Activated CD8-positive, alpha-beta memory T cell treated with anti-CD3 and anti-CD28 coated beads, Interleukin-2, amount 50 U/mL, for 48 hours (primary cell): ENCODE measurements at regions not wholly inside any gene's neighbourhood (a gene's known extent, or its start where the extent isn't known, plus 50 kb on each side); places are given as distances from the start of the nearest gene placed in this dataset.
A peak's percentile ranks its signal among the peaks of the same experiment; 100 is the strongest.

Experiments
- DNase-seq: peaks from one replicate; pipeline ENCODE4 v3.0.0-alpha.2; 2020

DNA sequence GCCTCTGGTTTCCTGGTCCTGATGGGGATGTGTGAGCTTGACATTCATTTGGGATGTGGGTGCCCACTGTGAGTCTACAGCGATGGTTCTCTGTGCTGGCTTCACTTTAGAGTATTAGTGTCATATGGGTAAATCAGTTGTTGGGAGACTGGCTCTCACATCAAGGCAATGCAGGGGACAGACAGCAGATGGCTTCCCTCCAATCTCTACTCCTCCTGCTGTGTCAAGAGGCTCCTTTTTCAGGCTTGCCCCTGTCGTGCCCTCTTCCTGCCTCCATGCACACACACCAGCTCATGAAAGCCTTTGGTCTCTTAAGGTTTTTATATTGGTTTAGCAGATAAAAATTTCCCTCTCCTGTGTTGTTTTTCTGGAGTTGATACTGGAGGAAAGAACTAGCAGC lies 315.6 kb downstream of the RDH14 start:
- no peak for DNase-seq

DNA sequence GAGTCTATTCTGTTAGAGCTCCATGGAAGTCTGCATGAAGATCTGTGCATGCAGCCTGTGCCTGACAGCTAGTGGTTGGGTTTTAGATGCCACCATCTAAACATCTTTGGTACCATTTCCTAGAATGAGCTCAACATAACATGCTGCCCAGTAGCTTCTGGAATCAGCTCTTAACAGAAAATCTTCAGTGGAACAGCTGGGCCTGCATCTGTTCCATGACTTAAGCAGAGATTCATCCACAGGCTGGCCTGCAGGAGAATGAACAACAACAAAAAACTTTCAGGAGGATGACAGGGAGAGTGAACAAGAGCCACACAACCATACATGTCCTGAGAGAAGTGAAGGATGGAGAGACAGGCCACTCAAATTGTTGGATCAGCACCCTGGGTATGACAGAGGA lies 316.6 kb downstream of the RDH14 start:
- DNase-seq: no peak

DNA sequence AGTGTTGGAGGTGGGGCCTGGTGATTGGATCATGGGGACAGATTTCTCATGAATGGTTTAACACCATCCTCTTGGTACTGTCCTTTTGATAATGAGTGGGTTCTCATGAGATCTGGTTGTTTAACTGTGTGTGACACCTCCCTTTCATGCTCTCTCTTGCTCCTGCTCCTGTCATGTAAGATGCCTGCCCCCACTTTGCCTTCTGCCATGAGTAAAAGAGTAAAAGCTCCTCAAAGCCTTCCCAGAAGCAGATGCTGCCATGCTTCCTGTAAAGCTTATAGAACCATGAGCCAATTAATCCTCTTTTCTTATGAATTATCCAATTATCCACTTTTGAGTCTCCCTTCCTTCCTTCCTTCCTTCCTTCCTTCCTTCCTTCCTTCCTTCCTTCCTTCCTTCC lies 317.7 kb downstream of the RDH14 start:
- DNase-seq: no peak

DNA sequence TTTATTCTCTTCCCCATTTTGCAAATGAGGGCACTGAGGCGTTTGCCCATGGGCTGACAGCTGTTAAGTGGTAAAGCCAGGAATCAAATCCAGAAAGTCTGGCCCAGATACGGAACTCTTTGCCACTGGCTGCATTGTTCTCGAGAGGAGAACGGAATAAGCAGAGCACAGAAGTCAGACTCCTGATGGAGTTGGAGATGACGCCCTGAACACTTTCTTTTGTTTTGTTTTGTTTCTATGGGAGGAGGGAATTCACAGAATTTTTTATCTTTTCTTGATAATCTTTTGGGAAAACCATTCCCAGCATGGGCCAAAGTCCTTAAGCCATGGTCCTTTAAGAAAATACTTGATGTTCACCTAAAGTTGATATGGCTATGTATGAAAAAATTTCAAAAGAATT lies 322.2 kb downstream of the RDH14 start:
- no peak for DNase-seq

GRCh38 chr2:18237298-18237697 lies 323.2 kb downstream of the RDH14 start:
- no peak for DNase-seq

DNA sequence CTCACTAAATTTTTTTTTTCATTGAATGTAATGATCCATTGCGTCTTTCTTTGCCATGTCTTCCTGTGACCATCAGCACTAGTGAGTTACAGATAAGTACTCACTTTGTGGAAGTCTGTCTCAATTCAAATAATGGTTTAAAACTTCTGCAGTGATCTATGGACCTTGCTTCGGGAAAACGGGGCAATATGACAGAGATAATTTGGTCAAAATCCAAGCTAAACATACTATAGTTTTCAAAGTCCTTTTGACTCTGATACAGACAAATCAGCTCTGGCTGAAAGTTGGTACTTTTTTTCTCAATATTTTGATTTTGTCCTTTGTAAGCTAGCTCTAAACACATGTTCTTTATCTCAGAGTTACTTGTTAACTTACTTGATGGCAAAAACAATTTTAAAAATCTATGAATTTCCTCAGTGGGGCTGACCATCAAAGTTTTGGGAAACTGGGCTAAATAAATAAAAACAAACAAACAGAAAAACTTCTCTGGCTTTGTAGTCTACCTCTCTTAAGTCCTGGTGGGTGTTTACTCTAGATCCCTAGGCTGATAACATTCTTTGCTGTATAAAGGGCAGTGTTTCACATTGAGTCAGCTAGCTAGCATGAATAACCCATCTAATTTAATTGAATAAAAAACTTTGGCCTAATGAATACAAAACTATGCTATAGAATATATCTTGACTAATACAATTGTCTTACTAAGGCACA lies 327.6 kb downstream of the RDH14 start:
- no peak for DNase-seq

GRCh38 chr2:18230668-18231067 lies 329.8 kb downstream of the RDH14 start:
- DNase-seq: no peak

DNA sequence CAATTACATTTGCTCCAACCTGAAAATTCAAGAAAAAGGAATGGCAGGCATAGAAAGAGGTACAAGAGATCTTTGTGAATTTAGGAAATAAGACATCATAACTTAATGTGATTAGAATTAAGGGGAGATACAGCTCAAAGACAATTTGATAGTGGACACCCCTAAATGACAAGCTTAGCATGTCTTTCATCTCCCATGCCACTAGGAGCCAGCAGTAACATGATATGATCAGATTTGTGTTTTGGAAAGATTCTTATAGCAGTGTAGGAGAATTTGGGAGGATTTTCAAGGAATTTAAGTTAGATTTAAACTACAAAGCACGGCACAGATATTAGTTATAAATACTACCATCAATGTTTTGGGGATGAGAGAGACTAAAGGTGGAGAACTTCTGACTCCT lies 340.8 kb downstream of the RDH14 start:
- DNase-seq: no peak

DNA sequence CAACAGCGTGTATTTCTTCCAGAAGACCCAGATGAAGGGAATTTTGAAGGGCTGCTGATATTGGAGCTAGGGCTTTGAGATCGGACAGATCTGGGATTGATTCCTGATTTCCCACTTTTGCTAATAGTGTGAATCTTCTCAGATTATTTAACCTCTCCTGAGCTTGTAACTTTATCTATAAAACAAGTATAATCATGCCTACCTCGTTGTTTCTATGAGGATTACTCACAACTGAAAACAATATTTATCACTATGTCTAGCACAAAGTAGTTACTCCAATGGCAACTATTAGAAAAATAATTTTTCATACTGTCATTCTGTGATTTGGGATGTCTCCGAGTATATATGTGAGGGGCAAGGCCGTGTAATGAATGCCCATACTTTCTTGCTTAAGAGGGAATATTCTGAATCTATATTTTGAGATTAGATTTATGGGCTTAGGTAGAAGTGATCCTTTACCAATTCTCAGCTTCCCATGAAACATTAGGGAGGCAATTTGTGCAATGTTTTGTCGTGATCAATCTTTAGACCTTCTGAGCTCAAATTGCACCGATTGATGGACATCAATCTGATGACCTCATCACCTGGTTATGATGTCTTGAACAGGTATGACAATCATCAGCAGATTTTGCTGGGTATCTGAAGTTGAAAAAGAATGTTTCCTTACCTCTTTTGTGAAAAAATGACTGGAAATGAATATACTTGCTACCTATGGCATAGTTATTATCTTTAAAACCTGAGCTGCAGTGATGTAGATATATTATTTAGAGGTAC lies 339.9 kb downstream of the KCNS3 start:
- no peak for DNase-seq

DNA sequence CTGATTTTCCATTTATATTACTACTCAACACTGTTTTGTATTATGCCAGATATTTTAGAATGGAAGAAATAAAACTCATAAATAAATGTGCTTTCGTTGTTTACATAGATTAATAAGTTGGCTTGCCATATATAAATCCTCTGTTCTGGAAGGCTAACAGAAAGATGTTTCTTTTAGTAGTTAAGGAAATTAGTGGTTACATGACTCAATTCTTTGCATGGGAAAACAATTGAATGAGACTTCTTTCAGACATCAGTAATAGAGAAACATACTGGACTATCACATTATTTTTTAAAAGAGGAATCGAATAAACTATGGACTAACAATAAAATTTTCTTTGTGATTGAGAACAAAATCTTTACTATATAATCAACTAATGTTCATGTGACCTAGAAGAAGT lies 336.5 kb downstream of the KCNS3 start:
- DNase-seq: no peak

DNA sequence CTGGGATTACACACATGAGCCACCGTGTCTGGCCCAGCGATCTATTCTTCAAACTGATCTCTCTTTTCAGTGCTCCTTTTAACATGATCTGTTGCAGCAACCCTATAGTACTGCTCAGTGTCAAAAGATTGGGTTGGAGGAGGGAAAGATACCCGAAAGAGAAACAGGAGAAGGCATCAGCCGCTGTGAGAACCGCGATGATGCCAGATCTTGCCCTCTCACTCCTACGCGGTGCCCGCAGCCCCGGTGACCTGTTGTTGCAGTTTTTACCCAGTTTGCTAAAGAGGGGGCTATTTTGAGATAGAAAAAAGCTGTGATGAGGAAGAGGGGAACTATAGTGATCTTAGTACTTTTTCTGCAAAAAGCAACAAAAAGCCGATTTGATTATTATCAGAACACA lies 335.5 kb downstream of the KCNS3 start:
- DNase-seq: no peak

DNA sequence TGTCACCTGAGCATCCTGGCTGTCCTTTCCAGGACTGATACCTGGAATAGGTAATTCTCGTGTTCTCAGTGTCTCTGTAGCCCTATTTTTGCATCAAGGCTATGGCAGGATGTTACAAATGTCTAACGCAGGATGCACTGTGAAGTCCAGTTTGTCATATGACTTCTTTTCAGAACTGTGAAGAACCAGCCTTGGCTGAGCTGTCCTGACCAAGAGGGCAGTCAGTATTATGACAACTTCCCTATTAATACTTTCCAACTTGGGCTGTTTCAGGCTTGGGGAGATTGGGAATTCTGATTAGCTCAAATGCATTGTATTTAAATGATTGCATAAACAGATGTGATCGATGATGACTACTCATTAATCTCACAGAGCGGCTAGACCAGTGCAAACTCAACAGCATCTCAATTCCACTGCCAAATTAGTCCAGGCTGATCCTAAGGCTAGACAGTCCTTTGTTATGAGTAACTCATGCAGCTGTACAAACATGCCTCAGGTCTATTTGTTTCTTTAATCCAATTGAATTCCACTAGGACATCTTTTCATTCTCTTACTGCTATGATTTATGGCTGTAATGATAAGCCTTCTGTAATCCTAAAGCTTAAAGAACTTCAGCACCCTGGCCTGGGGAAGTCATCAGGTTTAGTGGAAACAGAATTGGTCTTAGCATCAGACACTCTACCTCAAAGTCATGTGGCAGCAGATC lies 331.6 kb downstream of the KCNS3 start:
- DNase-seq: no peak

DNA sequence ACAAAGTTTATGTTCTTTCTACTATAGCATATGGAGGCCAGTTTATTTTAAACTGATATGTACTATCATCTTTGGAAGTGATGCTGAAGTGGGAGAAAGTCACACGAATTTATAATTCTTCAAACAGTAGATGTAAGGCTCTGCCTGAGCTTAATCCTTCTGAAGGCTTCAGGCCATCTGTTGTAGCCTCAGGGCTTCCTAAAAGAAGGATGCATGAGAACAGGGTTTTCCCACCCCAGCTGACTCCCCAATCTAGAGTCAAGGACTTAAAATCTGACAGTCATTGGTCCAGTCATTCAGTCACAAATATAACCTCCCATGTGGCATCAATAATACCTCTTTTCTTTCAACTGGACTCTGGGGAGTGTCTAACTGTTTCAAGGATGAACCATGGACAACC lies 330.5 kb downstream of the KCNS3 start:
- no peak for DNase-seq

DNA sequence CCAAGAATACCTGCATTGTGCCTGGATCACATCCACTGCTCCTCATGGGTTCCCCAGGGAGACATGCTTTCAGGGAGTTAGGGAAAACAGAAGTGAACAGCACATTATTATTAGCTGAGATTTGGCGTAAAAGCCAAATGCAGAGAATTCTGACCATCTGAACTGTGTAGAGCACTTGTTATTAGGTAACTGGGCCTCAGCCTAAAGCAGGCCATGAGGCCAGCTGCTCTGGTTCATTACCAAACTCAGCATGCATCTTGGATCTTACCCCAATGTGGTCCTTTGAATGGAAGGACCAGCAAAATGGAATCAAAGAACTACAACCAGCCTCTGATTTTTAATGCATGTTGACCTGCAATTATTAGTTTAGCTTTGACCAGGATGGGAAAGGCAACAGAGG lies 322.3 kb downstream of the KCNS3 start:
- DNase-seq: no peak

- no peak for DNase-seq
These were observed 320.2 kb downstream of the KCNS3 start for GRCh38 chr2:18198677-18199076.

DNA sequence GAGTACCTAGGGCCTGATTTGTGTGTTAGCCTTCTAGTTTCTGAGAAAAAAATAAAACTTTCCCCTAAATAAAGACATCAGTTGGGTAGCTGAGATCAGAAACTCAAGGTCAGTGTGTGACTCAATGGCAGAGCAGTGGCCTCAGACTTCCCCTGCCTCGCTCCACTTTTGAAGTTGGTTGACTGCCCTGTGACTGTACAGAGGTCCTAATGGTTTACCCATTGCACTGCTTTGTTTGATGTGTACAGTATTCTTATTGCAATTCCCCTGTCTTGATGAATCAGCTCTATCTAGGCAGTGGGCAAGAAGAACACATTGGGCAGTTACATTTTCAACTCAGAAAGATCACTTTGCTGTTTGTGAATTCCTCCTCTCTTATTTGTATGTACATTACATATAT lies 315.7 kb downstream of the KCNS3 start:
- DNase-seq: no peak

- no peak for DNase-seq
These were observed 308.5 kb downstream of the KCNS3 start for GRCh38 chr2:18186816-18187613.

- no peak for DNase-seq
These were observed 304.4 kb downstream of the KCNS3 start for GRCh38 chr2:18182861-18183260.

DNA sequence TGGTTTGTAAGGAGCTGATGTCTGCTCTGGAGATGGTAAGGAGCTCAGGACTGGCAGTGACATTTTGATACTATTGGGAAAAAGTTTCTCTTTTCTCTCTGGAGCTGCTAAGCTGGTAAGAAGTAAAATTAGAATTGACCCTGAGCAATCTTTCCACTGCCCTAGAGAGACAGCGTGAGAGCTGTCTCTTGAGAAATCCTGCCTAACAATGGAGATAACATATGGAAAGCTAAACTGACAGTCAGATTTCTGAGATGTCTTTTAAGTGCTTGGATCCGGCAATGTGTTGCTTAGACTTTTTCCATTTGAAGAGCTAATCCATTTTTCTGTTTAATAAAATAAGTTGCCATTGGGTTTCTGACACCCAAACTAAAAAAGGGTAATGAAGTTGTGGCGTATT lies 302.4 kb downstream of the KCNS3 start:
- DNase-seq: no peak

DNA sequence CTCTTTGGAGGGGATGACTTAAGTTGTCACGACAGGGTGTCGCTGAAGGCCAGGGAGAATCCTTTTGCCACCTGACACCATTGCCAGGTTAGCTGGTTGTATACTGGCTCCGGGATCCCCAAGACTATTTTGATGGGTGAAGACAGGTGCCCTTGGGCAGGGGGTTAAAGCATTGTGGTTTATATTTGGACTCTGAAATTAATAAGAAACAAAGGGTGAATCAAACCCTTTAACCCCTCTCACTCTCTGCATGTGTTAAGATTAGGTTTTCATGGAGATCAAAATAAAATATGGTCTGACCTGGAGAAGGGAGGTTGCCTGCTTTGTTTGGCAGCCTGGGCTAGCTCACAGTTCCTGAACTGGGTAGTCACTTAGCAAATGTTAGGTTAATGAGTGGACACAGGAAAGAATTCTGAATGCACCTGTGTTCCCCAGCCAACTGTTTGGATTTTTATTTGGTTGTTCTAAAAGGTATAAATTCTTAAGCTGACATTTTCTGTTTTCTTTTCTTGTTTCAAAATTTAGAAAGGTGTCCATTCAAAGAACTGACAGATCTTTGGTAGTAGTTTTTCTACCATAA lies 301.7 kb downstream of the KCNS3 start:
- no peak for DNase-seq

GRCh38 chr2:18178736-18179349 lies 300.4 kb downstream of the KCNS3 start:
- DNase-seq: peak; percentile 54

DNA sequence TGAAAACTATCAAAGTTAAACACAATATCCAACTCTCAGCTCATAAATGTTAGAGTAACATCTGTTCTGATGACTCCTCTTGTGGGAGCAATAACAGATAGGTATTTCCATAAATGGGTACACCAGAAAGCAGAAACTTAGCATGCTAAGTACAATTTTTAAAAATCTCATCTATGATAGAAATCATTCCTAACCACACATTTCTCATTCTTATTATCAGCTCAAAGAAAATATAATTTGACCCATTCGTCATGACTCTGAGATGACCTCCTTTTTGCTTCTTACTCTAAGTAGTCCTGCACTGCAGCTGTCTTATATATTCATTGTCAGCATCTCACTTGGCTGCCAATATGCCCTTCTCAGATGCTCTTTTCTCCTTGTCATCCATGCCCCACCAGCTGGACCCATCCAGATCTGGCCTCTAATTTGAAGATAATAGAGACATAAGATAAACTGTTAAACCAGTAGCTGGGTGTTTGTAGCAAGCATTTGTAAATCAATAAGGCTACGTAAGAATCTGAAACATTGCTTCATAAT lies 298.3 kb downstream of the KCNS3 start:
- no peak for DNase-seq
